GM23338 (cell line): ENCODE measurements at regions not wholly inside any gene's neighbourhood (a gene's known extent, or its start where the extent isn't known, plus 50 kb on each side); places are given as distances from the start of the nearest gene placed in this dataset.

Source experiments
- ATAC-seq: fragments of 200-7000 bp; cut with Tn5 transposase; 3 replicates; pipeline ENCODE4 v1.9.1; 2020
- DNase-seq: peaks from one replicate; pipeline ENCODE4 v3.0.0-alpha.2; 2015; ENCODE audit warnings: low spot score
- H2AFZ ChIP-seq: fragments of 200-600 bp; sonication (generic); 2 replicates; pipeline ENCODE4 v1.8.0; 2016; ENCODE audit warnings: antibody characterized with exemption, mild to moderate bottlenecking, moderate library complexity
- H3F3A ChIP-seq: fragments of 200-600 bp; sonication (generic); replicated peaks from 2 replicates; pipeline ENCODE4 v1.8.0; 2017; ENCODE audit warnings: antibody characterized with exemption, mixed run types, low read depth
- H3K27ac ChIP-seq: fragments of 200-600 bp; sonication (generic); 2 replicates; pipeline ENCODE4 v1.6.1; 2016; ENCODE audit warnings: low read depth
- H3K27me3 ChIP-seq: fragments of 200-600 bp; sonication (generic); 2 replicates; pipeline ENCODE4 v1.8.0; 2016; ENCODE audit warnings: mild to moderate bottlenecking, mixed run types, moderate library complexity; ENCODE audit not compliant: insufficient read depth
- H3K36me3 ChIP-seq: fragments of 200-600 bp; sonication (generic); 2 replicates; pipeline ENCODE4 v1.8.0; 2016; ENCODE audit warnings: mild to moderate bottlenecking; ENCODE audit not compliant: insufficient read depth
- H3K4me1 ChIP-seq: fragments of 200-600 bp; sonication (generic); 2 replicates; pipeline ENCODE4 v1.8.0; 2016; ENCODE audit warnings: mild to moderate bottlenecking, moderate library complexity; ENCODE audit not compliant: insufficient read depth
- H3K4me2 ChIP-seq: fragments of 200-600 bp; sonication (generic); 2 replicates; pipeline ENCODE4 v1.7.1; 2017; ENCODE audit warnings: mixed run types
- H3K4me3 ChIP-seq: fragments of 200-600 bp; sonication (generic); 2 replicates; pipeline ENCODE4 v1.6.1; 2016; ENCODE audit warnings: mixed run types
- H3K79me2 ChIP-seq: fragments of 200-600 bp; sonication (generic); replicated peaks from 2 replicates; pipeline ENCODE4 v1.8.0; 2017; ENCODE audit warnings: mild to moderate bottlenecking; ENCODE audit not compliant: insufficient read depth
- H3K9me2 ChIP-seq: fragments of 200-600 bp; sonication (generic); 2 replicates; pipeline ENCODE4 v1.8.0; 2017; ENCODE audit not compliant: insufficient read depth
- H4K20me1 ChIP-seq: fragments of 200-600 bp; sonication (generic); replicated peaks from 2 replicates; pipeline ENCODE4 v1.8.0; 2017; ENCODE audit warnings: mild to moderate bottlenecking; ENCODE audit not compliant: insufficient read depth
- H3K27ac Mint-ChIP-seq: 2 replicates; pipeline ENCODE4 v1.8.0; 2020; ENCODE audit warnings: inconsistent platforms, mild to moderate bottlenecking, moderate library complexity, mixed read lengths
- H3K27me3 Mint-ChIP-seq: 3 replicates; pipeline ENCODE4 v1.8.0; 2022; ENCODE audit warnings: low read depth, mild to moderate bottlenecking, moderate library complexity, mixed read lengths, inconsistent platforms; ENCODE audit not compliant: insufficient read depth, poor library complexity
- H3K36me3 Mint-ChIP-seq: 3 replicates; pipeline ENCODE4 v1.8.0; 2021; ENCODE audit warnings: low read depth, mild to moderate bottlenecking, inconsistent platforms, moderate library complexity, mixed read lengths
- H3K4me1 Mint-ChIP-seq: 3 replicates; pipeline ENCODE4 v1.8.0; 2020; ENCODE audit warnings: mild to moderate bottlenecking, inconsistent platforms, mixed read lengths
- H3K4me3 Mint-ChIP-seq: 3 replicates; pipeline ENCODE4 v1.8.0; 2021; ENCODE audit warnings: moderate library complexity, mild to moderate bottlenecking, inconsistent platforms, mixed read lengths
- H3K9me3 Mint-ChIP-seq: 3 replicates; pipeline ENCODE4 v1.8.0; 2020; ENCODE audit warnings: moderate library complexity, mild to moderate bottlenecking, inconsistent platforms, mixed read lengths
- CREB1 ChIP-seq: fragments of 250-450 bp; sonication (Bioruptor Pico); IDR thresholded peaks from 2 replicates; pipeline ENCODE4 v1.5.0; 2020; ENCODE audit warnings: low read depth, mild to moderate bottlenecking, moderate library complexity
- CTCF ChIP-seq, 2 experiments: fragments of 200-600 bp in 1 of 2; sonication (generic) in 1 of 2; conservative IDR thresholded peaks; 2 replicates each; pipeline versions ENCODE4 v1.5.1 to v1.6.1; 2016 to 2017; ENCODE audit warnings: antibody characterized with exemption in 2 of 2, low read depth in 2 of 2, mild to moderate bottlenecking in 2 of 2, moderate library complexity in 1 of 2
- ETS1 ChIP-seq: IDR thresholded peaks from 2 replicates; pipeline ENCODE4 v1.6.1; 2016; ENCODE audit warnings: antibody characterized with exemption
- EZH2phosphoT487 ChIP-seq: fragments of 200-600 bp; sonication (generic); IDR thresholded peaks from one replicate; pipeline ENCODE4 v1.8.1; 2018; ENCODE audit warnings: antibody characterized with exemption; ENCODE audit not compliant: unreplicated experiment
- NANOG ChIP-seq: IDR thresholded peaks from 2 replicates; pipeline ENCODE4 v1.6.1; 2016; ENCODE audit warnings: antibody characterized with exemption, borderline replicate concordance
- POLR2AphosphoS5 ChIP-seq: IDR thresholded peaks from 2 replicates; pipeline ENCODE4 v1.6.1; 2016; ENCODE audit warnings: antibody characterized with exemption, low read depth
- REST ChIP-seq: IDR thresholded peaks from one replicate; pipeline ENCODE4 v1.6.1; 2018; ENCODE audit warnings: antibody characterized with exemption; ENCODE audit not compliant: unreplicated experiment
- STAT1 ChIP-seq: IDR thresholded peaks from one replicate; pipeline ENCODE4 v1.6.1; 2016; ENCODE audit warnings: antibody characterized with exemption; ENCODE audit not compliant: unreplicated experiment
- ZNF114 ChIP-seq: fragments of 250-450 bp; sonication (Bioruptor Pico); IDR thresholded peaks from 2 replicates; pipeline ENCODE4 v1.5.0; 2020; ENCODE audit warnings: mild to moderate bottlenecking, moderate library complexity
- ZNF331 ChIP-seq: fragments of 250-450 bp; sonication (Bioruptor Pico); IDR thresholded peaks from 2 replicates; pipeline ENCODE4 v1.5.0; 2020; ENCODE audit warnings: low read depth, mild to moderate bottlenecking, moderate library complexity
- ZNF462 ChIP-seq: fragments of 250-450 bp; sonication (Bioruptor Pico); IDR thresholded peaks from 2 replicates; pipeline ENCODE4 v1.5.0; 2020; ENCODE audit warnings: mild to moderate bottlenecking, moderate library complexity

- TF ChIP-seq ZNF462 (no peak), CREB1 (CRISPR knock-in tag) (no peak), CTCF (conservative IDR thresholded peaks at IDR 0.05; ENCODE audit: low read depth in 2 of 2) (no peak), ZNF331 (CRISPR knock-in tag) (no peak), NANOG (no peak), ZNF114 (CRISPR knock-in tag) (no peak)
These were observed 162.9 kb upstream of the C1orf174 start (continued) for GRCh38 chr1:4062992-4063391.

GRCh38 chr1:4063516-4063915 is 163.4 kb upstream of the C1orf174 start:
- Histone ChIP-seq H3K36me3 (no peaks in the 10 kb centered on the region), H3F3A (no peaks in the 10 kb centered on the region), H4K20me1 (no peaks in the 10 kb centered on the region), H3K9me2 (no peaks in the 10 kb centered on the region), H3K79me2 (no peaks in the 10 kb centered on the region), H2AFZ (no peak overlapping the region), H3K4me3 (no peak overlapping the region), H3K27ac (no peak overlapping the region), H3K4me2 (no peak overlapping the region), H3K27me3 (no peaks in the 10 kb centered on the region), H3K4me1 (no peaks in the 10 kb centered on the region)
- DNase-seq (no peak), ATAC-seq (no peak)
- Mint-ChIP-seq H3K27ac (no peak overlapping the region), H3K9me3 (peaks cover 39% of the 10 kb centered on the region), H3K4me1 (no peaks in the 10 kb centered on the region), H3K36me3 (no peaks in the 10 kb centered on the region), H3K27me3 (peaks cover 5% of the 10 kb centered on the region), H3K4me3 (no peak overlapping the region)
- TF ChIP-seq REST (no peak), ZNF331 (CRISPR knock-in tag) (no peak), STAT1 (no peak), ETS1 (no peak), CTCF (conservative IDR thresholded peaks at IDR 0.05; ENCODE audit: low read depth in 2 of 2) (no peak), EZH2phosphoT487 (no peak), POLR2AphosphoS5 (no peak)
